BJ (cell line): ENCODE measurements at regions not wholly inside any gene's neighbourhood (a gene's known extent, or its start where the extent isn't known, plus 50 kb on each side); places are given as distances from the start of the nearest gene placed in this dataset.

Experiments
- CTCF ChIA-PET: fragments of 350-600 bp; formaldehyde crosslinking; extraction: SDS; loops from one replicate; lab custom pipeline; 2021; ENCODE audit warnings: antibody characterized with exemption, inconsistent platforms; lab: Yijun Ruan, JAX
- POLR2A ChIA-PET: fragments of 300-600 bp; sonication (Branson Sonifier 250); formaldehyde crosslinking; extraction: SDS; loops from one replicate; lab custom pipeline; 2021; ENCODE audit warnings: antibody characterized with exemption; lab: Charles Lee
- DNase-seq: peaks from one replicate; pipeline ENCODE4 v3.0.0-alpha.2; 2011; ENCODE audit warnings: low read depth
- H3K27me3 ChIP-seq: 2 replicates; pipeline ENCODE4 v1.6.0; 2011; ENCODE audit warnings: low read length; ENCODE audit not compliant: control insufficient read depth, insufficient read depth
- H3K36me3 ChIP-seq: 2 replicates; pipeline ENCODE4 v1.5.1; 2011; ENCODE audit warnings: low read length; ENCODE audit not compliant: control insufficient read depth, insufficient read depth
- H3K4me3 ChIP-seq: 2 replicates; pipeline ENCODE4 v1.5.1; 2011; ENCODE audit warnings: low read depth, mild to moderate bottlenecking, control low read depth, low read length
- TF ChIP-seq, protein P1 (sequence below): IDR thresholded peaks from 2 replicates; pipeline ENCODE4 v1.5.1; 2011; ENCODE audit warnings: low read depth, mild to moderate bottlenecking, control low read depth, inconsistent platforms, low read length, moderate library complexity; ENCODE audit not compliant: insufficient read depth

GRCh38 chr3:177729956-177730681, 532.8 kb upstream of the TBL1XR1 start:
- TF ChIP-seq, protein P1, sequence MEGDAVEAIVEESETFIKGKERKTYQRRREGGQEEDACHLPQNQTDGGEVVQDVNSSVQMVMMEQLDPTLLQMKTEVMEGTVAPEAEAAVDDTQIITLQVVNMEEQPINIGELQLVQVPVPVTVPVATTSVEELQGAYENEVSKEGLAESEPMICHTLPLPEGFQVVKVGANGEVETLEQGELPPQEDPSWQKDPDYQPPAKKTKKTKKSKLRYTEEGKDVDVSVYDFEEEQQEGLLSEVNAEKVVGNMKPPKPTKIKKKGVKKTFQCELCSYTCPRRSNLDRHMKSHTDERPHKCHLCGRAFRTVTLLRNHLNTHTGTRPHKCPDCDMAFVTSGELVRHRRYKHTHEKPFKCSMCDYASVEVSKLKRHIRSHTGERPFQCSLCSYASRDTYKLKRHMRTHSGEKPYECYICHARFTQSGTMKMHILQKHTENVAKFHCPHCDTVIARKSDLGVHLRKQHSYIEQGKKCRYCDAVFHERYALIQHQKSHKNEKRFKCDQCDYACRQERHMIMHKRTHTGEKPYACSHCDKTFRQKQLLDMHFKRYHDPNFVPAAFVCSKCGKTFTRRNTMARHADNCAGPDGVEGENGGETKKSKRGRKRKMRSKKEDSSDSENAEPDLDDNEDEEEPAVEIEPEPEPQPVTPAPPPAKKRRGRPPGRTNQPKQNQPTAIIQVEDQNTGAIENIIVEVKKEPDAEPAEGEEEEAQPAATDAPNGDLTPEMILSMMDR: no peak
- ChIA-PET POLR2A (no interaction called here), CTCF (no interaction called here)
- no peak for DNase-seq
- Histone ChIP-seq H3K36me3 (no peaks in the 10 kb centered on the region), H3K4me3 (no peak overlapping the region), H3K27me3 (no peaks in the 10 kb centered on the region)

- POLR2A ChIA-PET: no interaction called here
- Histone ChIP-seq H3K27me3 (no peaks in the 10 kb centered on the region), H3K36me3 (no peaks in the 10 kb centered on the region), H3K4me3 (no peak overlapping the region)
- CTCF ChIA-PET: no interaction called here
- TF ChIP-seq, protein P1: no peak
- no peak for DNase-seq
These were observed 533.5 kb upstream of the TBL1XR1 start for GRCh38 chr3:177730814-177731213.

GRCh38 chr3:177731644-177732268, 534.5 kb upstream of the TBL1XR1 start:
- ChIA-PET POLR2A (interaction anchor here (0.5 to 0.7 kb wide), 3 partner anchors 14 to 177 kb away, joined by 3 to 5 read pairs (median 3); no protein-coding TSS in a partner anchor), CTCF (interaction anchor here (0.7 kb wide), 1 partner anchor 44 kb away, joined by 3 read pairs; no protein-coding TSS in a partner anchor)

DNA sequence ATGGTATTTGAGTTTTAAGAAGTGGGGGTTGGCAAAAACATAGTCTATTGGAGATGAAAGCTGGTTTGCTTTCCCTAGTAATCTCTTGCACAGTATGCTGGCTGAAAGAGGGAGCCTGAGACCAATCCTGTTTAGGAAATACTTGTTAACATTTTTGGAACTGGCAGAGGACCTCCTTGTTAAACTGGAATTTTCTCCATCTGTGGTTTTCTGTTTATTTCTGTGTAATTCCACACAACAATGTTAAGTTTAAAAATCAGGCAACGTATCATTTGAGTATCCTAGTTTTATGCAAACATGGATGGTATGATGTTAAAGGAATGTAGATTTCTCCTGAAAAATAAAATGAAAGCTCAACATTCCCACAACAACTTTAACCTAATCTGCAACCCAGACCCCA, 536.0 kb upstream of the TBL1XR1 start:
- no peak for DNase-seq
- Histone ChIP-seq H3K4me3 (no peak overlapping the region), H3K36me3 (no peaks in the 10 kb centered on the region), H3K27me3 (no peaks in the 10 kb centered on the region)
- POLR2A ChIA-PET: no interaction called here
- TF ChIP-seq, protein P1: no peak
- CTCF ChIA-PET: no interaction called here

More at GRCh38 chr3:177731644-177732268, 534.5 kb upstream of the TBL1XR1 start:
- no peaks in the 10 kb centered on the region for H3K36me3 ChIP-seq
- TF ChIP-seq, protein P1: no peak
- DNase-seq: peak; percentile 75
- H3K4me3 ChIP-seq: no peak overlapping the region
- H3K27me3 ChIP-seq: no peaks in the 10 kb centered on the region

DNA sequence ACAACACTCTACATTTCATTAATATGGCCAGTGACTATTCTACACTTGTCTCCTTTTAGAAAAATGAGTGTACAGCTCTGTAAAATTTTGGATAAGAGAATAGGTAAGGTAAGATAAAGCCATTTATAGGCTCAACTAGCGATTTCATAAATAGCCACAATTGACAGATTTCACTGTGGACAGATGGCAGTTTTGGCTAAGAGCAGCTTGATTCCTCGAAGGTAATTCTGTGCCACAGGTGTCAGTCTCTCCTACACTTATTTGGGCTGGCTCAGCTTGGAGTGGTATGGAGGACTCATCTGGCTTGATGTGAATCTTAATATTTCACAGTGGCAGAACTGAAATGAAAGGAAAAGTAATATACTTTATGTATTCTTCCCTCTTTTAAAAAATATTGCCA, 536.7 kb upstream of the TBL1XR1 start:
- H3K36me3 ChIP-seq: no peaks in the 10 kb centered on the region
- POLR2A ChIA-PET: no interaction called here
- no peak for DNase-seq
- CTCF ChIA-PET: no interaction called here
- H3K4me3 ChIP-seq: no peak overlapping the region
- TF ChIP-seq, protein P1: no peak
- H3K27me3 ChIP-seq: no peaks in the 10 kb centered on the region
